ENCODE measurements at regions not wholly inside any gene's neighbourhood (a gene's known extent, or its start where the extent isn't known, plus 50 kb on each side); places are given as distances from the start of the nearest gene placed in this dataset.
"Not testable (repeated sequence)": the region's sequence is repeated elsewhere in the genome, so short reads cannot be mapped to it uniquely, and the experiment has no call there.

DNA sequence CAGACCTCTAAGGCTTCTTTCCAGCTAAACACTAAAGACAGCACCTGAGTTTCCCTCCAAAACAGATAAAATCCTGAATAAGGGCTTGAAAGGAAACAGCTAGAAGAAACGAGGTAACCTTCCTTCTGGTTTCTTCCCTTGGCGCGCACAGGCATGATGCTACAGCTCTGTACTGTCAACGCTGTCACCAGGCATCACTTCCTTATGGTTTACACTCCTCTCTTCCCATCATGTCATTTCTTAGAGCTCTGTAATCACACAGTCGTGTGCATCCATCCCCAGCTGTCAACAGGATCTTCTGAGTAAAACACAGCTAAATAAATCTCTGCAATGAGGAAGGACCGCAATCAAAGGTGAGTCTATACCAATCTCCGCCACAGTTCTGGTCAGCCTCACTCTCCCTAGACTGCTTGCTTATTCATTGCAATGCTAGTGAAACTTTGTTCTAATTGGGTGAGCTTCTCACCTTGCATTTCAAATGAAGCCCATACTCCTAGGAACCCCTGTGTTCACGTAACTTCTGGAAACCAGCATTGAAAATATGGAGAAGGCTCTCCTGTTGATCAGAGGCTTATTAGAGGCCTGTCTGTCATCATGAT is 162.6 kb upstream of the DTNBP1 start:
- DNase-seq: no peak

DNA sequence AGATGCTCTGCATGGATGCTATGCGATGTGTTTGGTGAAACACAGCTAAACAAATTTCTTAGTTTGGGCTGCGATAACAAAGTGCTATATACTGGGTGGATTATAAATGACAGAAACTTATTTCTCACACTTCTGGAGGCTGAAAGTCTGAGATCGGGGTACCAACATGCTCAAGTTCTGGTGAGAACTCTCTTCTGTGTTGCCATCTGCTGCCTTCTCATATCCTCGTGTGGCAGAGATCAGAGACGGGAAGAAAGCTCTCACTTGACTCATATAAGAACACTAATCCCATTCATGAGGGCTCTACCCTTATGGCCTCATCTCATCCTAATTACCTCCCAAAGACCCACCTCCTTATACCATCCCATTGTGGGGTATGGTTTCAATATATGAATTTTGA is 162.0 kb upstream of the DTNBP1 start:
- no peak for DNase-seq

DNA sequence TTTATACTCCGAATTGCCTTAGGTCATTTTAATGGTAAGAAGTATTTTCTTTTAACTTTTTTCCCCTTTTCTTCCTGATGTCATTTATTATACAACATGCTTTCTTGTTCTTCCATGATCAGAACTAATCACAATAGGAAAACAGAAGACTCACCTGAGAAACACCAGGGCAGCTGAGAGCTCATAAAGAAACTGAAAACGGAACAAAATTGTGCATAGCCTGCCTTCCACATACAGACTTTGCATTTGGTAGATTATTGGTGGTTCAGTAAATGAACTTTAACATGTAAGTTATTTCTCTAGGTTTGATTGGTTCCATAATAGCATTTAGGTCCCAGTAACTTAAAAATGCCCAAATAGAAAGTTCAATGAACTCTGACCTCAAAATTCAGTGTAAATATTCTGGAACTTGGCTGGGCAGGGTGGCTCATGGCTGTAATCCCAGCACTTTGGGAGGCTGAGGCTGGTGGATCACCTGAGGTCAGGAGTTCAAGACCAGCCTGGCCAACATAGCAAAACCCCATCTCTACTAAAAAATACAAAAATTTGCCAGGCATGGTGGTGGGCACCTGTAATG is 161.1 kb upstream of the DTNBP1 start:
- DNase-seq: no peak

DNA sequence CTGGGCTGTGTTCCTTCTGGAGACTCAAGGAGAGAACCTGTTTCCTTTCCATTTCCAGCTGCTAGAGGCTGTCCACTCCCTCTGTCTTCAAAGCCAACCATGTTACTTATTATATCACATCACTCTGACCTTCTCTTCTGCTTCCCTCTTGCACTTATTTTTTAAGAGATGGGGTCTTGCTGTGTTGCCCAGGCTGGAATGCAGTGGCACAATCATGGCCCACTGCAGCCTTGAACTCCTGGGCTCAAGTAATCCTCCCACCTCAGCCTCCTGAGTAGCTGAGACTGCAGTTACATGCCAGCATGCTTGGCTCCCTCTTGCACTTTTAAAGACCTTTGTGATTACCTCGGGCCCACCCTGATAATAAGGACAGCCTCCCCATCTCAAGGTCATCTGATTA is 160.0 kb upstream of the DTNBP1 start:
- no peak for DNase-seq

DNA sequence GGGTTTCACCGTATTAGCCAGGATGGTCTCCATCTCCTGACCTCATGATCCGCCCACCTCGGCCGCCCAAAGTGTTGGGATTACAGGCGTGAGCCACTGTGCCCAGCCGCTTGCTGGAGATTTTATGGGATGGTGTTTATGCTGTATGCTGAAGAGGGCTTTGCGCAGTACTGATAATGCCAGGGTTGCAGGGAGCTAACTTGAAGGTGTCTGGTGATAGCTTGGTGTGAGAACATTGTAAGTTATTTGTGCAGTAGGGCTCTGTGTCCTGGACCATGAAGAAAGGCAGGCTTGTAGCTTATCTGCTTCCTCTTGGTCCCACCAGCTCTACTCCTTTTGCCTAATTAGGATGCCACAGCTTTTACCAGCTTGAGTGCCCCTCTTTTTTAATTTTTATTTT is 157.0 kb upstream of the DTNBP1 start:
- DNase-seq: no peak

DNA sequence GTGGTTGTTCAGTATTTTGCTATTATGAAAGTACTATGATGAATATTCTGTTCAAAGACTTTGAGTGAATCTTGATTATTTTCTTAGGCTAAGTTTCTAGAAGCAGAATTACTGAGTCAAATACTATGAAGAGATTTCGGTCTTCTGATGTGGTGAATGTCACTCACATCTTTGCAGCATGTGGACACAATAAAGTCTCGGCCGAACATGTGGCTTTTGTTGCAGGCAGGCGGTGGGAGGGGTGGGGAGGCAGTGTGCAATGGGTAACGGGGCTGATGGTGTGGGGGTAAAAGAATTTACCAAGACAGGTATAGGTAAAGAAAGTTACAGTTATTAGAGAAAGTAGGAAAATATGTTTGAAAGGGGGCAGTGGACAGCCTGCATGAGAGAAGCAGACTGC is 156.4 kb upstream of the DTNBP1 start:
- DNase-seq: no peak

DNA sequence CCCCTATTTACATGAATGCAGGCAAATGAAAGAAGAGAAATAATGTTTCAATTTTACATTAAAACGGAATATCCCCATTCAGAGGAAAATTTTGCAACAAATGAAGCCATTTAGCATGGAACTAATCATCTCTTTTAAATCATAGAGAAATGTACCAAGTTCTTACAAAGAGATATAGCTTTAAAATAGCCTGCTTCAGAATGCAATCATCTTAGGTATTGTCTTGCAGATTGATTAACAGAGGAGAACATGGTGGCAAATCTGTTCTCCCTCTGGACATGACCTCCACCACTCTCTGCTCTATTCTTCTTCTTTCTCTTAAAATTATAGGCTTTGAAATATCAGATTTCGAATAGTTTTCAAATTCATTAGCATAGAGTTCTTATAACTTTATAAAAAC is 155.7 kb upstream of the DTNBP1 start:
- DNase-seq: no peak

DNA sequence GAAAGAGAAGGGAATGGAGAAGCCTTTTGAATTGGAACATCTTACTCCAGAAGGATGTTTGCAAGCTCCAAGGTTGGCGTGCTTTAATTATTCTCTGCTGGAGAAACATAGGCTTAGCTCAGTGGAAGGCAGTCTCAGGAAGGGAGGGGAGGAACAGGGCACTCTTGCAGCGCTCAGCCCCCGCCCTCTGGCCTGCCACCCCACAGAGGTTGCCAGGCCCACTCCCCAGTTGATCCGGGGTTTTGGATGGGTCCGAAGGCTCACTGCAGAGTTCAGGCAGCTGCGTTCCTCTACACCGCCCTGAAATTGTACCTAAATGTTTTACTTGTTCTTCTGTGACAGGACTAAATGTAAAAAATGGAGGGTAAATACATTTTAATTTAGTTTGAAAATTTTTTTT is 155.2 kb upstream of the DTNBP1 start:
- DNase-seq: no peak

DNA sequence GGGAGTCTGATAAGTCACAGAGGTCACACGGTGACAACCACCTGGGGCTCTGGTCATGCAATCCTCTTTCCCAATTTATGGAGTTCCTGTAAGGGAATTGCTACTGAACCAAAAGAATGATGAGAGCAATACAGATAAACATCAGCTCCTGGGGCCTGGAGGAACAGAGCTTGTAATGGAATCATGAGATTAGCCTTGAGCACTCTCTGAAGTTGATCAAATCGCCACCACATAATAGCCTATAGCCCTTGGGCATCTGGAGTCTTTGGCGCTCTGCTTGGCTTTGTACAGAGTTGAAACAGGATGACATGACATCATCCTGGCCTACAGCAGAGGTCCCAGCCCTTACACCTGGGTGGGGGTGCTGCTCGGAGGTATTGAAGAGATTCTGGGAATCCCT is 154.3 kb upstream of the DTNBP1 start:
- no peak for DNase-seq

DNA sequence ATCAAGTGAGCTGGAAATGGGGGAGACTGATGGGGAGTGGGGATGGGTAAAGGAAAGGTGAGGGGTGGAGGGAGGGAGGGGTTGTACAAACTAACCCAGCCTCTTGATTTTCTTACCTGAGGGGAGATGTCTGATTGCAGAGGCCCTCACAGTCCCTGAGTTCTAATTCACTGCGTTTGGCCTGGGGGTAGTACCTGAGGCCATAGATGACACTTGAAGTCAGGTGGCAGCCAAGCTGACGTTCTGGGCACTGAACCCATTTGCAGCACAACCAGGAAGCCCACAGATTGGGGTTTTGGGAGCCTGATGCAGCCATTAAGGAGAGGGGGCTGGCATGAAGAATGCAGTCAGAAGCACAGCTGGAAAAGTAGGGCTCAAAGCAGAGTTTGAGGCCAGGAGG is 153.8 kb upstream of the DTNBP1 start:
- no peak for DNase-seq

DNA sequence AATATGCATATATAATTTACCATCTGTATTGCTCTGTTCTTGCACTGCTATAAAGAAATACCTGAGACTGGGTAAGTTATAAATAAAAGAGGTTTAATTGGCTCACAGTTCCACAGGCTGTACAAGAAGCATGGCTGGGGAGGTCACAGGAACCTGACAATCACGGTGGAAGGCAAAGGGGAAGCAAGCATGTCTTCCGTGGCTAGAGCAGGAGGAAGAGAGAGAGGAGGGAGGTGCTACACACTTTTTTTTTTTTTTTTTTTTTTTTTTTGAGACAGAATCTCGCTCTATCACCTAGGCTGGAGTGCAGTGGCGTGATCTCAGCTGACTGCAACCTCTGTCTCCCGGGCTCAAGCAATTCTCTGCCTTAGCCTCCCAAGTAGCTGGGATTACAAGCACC is 150.9 kb upstream of the DTNBP1 start:
- DNase-seq: not testable (repeated sequence)

DNA sequence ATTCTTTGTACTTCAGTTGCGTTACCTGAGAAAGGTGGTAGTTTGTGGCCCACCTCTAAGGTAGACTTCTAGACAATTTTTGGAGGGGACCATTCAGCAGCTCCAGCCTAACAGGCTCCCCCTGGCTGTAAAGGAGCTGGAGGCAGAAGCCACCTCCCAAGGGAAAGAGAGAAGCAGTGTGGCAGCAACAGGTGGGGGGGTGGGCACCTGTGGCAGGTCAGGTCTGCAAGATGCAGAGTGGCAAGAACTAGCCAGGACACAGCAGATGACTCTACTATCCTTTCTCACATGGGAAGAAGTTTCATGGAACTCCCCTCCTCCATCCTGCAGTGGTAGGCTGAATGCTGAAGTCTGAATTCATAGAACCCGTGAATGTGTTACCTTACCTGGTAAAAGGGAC is 148.3 kb upstream of the DTNBP1 start:
- DNase-seq: no peak

DNA sequence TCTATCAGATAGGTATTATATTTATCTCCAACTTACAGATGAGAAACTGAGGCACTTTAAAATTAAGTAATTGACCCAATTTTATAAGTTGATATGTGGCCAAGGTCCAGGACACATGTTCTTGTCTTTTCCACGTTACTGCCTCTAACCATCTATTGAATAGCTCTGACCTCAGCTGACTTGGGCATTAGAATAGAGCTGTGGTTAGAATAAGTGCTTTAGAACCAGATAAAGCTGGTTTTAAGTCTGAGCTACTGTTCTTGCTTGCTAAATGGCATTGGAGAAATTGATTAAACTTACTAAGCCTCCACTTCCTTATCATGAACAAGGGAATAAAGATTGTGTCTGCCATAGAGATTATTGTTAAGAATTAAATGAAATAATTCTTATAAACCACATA is 147.8 kb upstream of the DTNBP1 start:
- no peak for DNase-seq

DNA sequence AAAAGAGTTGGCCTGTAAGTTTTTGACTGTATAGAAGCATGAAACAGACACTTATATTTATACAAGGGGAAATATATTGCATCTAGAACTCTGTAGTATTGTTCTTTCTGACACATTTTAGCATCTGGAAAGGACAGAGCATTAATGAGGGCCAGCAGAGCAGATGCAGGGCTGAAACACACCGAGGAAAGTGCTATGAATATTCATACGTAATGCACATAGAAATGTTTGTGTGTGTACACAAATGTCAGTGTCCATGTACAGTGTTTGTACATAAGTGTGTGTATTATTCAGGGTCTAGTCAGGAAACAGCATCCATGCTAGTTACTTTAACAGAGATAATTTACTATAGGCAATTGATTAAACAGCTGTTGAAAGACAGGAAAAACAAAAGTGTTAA is 146.5 kb upstream of the DTNBP1 start:
- no peak for DNase-seq

DNA sequence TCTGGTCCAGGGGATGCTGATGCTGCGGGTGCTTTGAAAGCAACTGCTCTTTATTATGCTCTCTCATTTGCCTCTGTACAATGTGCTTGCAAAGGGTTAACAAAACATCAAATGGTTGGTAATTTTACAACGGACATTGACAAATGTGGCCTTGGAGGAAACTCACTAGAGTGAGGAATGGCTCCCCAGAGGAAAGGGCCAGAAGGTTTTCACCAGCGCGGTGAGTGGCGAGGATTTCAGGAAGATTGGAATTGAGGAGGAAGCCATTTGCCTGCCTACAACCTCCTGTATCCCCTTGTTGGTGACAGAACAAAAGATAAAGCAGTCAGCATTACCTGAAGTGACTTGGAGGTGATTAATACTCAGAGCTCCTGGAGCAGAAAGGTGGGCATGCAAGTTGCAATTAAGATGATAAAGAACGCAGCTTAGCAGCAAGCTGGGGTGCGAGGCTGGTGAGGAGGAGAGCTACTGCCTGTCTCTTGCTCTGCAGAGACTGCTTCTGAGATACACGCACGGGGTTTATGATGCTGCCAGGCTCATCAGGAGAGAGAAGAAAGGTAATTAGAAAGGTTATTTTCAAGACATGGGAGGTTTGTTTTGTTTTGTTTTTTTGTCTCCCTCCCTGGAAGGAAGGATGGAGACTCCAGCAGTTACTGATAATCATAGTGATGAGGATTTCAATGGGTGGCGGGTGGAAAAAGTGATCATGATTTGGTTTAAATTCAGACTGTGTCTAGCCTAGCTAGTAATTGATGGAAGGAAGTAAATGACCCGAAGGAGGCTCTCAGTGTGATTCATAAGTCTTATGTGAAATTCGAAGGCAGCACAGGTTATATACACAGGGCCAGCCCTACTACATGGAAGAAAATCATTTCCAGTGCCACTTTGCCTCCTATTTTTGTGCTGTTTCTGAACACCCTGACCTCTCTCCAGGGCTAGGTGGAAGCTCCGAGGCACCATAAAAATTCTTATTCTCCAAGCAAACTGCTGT is 141.6 kb upstream of the DTNBP1 start:
- no peak for DNase-seq

DNA sequence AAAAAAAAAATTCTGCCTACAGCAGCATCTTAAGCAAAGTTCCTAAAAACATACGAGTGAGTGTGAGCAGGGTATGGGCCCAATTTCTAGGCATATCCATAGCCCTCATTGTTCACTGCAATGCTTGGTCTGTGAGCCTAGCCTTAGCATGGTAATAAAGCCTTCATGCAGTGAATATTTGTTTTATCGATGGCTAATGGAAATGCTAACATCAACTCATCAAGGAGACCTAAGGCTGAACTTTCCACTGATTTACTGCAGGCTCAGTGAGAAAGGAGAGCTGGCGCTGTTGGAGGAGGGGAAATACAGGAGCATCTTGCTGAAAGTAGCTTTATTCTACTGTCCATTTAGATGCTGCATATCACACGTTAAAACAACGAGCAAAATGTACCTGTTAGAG is 139.6 kb upstream of the DTNBP1 start:
- no peak for DNase-seq

DNA sequence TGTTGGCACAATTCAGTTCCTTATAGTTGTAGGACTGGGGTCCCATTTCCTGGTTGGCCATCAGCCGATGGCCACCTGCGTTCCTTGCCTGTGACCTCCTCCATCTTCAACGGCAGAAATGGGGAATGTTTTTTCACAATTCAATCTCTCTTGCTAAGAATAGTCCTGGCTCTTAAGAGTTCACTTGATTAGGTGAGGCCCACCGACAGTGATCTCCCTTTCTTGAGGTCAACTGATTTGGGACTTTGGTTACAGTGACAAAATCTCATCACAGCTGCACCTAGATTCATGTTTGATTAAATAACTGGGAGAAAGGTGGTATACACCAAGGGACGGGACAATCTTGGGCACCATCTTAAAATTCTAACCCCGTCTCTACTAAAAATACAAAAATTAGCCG is 139.1 kb upstream of the DTNBP1 start:
- no peak for DNase-seq

DNA sequence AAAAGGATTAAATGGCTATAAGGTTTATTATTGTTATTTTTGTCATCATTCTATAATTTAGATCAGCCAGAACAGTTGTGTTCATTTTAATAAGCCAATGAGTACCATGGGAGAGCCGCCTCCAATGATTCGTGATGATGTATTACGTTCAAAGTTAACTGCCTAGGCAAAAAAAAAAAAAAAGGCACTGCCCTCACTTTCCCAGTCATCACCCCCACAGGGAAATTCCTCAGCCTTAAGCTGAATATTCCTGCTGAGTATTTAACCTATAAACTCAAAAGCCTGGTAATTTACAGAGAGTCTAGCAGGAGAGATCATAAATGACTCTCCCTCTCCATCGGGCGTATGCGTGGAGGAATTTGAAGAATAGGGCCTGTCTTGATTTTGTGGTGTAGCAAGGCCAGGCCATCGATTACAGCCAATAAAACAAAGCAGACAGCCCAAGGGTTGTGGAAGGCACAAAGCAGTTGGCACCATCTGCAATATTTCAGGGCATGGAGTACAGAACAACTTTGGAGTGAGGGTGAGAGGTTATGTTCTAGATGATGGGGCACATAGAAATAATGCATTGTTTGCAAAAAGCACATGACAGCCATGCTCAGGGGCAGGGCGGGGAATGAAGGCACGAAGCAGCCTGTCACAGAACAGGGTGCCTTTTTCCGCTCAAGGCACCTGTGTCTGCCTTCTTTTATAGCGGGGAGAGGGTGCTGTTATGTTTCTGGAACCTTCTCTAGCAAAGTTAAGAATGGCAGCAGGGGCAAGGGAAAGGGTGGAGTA is 138.2 kb upstream of the DTNBP1 start:
- no peak for DNase-seq

DNA sequence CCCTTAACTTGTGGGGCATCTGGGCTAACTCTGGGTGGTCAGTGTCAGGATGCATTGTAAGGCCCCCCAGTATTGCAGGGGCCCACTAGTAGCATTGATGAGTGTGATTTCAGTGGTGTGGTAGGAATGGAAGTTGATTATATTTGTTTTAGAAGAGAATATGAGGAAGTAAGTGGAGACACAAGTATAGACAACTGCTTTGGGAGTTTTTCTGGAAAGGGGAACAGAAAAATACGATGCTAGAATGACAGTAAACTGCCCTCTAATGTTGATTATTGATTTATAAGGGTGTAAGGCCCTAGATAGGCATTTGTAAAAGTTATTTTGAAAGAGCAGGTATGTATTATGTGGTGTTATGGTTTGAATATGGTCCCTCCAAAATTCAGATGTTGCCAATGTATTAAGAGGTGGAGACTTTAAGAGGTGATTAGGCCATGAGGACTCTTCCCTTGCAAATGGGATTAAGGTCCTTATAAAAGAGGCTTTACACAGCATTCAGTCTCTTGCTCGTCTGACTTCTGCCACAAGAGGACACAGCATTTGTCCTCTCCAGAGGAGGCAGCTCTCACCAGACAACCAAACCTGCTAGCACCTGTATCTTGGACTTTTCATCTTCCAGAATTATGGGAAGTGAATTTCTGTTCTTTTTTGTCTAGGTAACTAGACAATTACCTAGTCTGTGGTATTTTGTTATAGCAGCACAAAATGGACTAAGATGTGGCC is 135.9 kb upstream of the DTNBP1 start:
- no peak for DNase-seq

DNA sequence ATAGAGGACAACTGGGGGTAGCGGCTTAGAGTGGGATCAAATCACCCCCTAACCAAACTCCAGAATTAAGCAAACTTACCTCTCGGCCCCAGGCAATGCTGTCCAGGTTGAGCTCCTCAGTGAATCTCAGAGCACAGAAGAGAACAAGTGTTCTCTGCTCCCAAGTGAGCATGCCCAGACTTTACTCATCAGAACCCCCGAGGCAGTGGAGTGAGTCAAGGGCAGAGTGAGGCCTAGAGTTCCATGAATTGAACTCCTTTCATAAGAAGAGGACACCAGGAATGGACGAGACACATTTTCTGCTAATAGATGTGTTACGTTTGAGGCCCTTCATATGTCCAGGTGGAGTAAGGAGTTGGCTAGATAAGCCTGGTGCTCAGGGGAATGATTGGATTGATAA is 134.0 kb upstream of the DTNBP1 start:
- DNase-seq: no peak

DNA sequence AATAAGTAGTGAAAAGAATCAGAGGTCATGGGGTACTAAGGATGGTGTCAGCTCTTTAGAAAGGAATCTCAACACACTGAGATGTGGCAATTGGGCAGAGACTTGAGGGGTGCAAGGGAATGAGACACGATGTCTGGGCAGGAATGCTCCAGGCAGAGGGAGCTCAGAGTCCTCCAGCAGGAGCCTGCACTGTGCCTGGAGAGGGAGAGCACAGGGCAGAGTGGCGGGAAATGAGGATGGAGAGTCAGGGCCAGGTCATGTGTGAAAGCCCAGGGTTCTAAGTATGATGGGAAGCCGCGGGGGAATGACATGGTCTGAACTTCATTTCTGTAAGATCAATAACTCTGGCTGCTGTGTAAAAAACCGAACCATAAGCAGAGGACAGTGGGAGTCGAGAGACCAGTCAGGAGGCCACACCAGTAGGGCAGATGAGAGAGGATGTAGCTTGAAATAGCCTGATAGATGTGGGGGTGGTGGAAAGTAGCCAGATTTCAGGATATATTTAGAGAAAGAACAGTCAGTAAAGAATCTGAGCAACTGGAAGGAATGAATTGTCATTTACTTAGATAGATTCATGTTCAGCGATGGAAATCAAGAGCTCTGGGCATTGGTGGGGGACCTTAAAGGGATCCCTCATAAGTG is 133.4 kb upstream of the DTNBP1 start:
- no peak for DNase-seq

DNA sequence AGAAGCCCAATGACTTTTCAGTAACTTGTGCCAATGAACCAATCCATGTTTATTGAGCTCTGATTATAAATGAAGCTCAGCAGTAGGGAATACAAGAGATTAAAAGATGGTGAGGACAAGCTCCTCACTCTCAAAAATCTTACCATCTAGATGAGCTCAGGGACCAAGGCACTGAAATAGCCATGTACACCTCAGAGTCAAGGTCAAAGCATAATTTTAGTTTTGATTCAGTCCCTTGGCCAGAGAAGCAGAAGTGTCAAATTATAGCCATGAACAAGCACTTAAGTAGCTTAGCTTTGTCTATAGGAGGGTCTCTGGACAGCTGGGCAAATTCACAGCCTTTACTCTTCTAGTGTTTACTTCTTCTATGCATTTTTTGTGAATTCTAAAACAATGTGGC is 131.0 kb upstream of the DTNBP1 start:
- no peak for DNase-seq
